NCI-H2107 (cell line): ENCODE measurements at regions not wholly inside any gene's neighbourhood (a gene's known extent, or its start where the extent isn't known, plus 50 kb on each side); places are given as distances from the start of the nearest gene placed in this dataset.
"Not testable (repeated sequence)": the region's sequence is repeated elsewhere in the genome, so short reads cannot be mapped to it uniquely, and the experiment has no call there.

Experiments
- DNase-seq: peaks from one replicate; lab custom pipeline; 2025; lab: John Stamatoyannopoulos, UW

- not testable (repeated sequence) for DNase-seq
Observed at GRCh38 chr16:29258946-29259634, 147.4 kb downstream of the NPIPB11 start.

GRCh38 chr16:29257419-29258336 is 148.8 kb downstream of the NPIPB11 start:
- DNase-seq: not testable (repeated sequence)

- DNase-seq: no peak
Observed at GRCh38 chr16:29256501-29256981, 150.0 kb downstream of the NPIPB11 start.

GRCh38 chr16:29255957-29256356 is 150.6 kb downstream of the NPIPB11 start:
- DNase-seq: not testable (repeated sequence)

- DNase-seq: not testable (repeated sequence)
Observed at GRCh38 chr16:29255496-29255796, 151.1 kb downstream of the NPIPB11 start.

- no peak for DNase-seq
Observed at GRCh38 chr16:29254676-29255495, 151.6 kb downstream of the NPIPB11 start.

- not testable (repeated sequence) for DNase-seq
Observed at GRCh38 chr16:29253716-29254590, 152.6 kb downstream of the NPIPB11 start.

GRCh38 chr16:29253066-29253590 is 153.4 kb downstream of the NPIPB11 start:
- not testable (repeated sequence) for DNase-seq

- DNase-seq: not testable (repeated sequence)
Observed at GRCh38 chr16:29252311-29252710, 154.2 kb downstream of the NPIPB11 start.

GRCh38 chr16:29251571-29252011 is 154.9 kb downstream of the NPIPB11 start:
- not testable (repeated sequence) for DNase-seq

GRCh38 chr16:29250923-29251434 is 155.5 kb downstream of the NPIPB11 start:
- not testable (repeated sequence) for DNase-seq

GRCh38 chr16:29250469-29250868 is 156.0 kb downstream of the NPIPB11 start:
- DNase-seq: not testable (repeated sequence)

- DNase-seq: not testable (repeated sequence)
Observed at GRCh38 chr16:29248940-29249318, 157.6 kb downstream of the NPIPB11 start.

- not testable (repeated sequence) for DNase-seq
Observed at GRCh38 chr16:29248306-29248939, 158.1 kb downstream of the NPIPB11 start.

- not testable (repeated sequence) for DNase-seq
Observed at GRCh38 chr16:29246091-29246490, 160.4 kb downstream of the NPIPB11 start.

GRCh38 chr16:29237971-29238370 is 168.5 kb downstream of the NPIPB11 start:
- no peak for DNase-seq

GRCh38 chr16:29237495-29237894 is 169.0 kb downstream of the NPIPB11 start:
- not testable (repeated sequence) for DNase-seq

GRCh38 chr16:29237023-29237422 is 169.5 kb downstream of the NPIPB11 start:
- DNase-seq: not testable (repeated sequence)

- not testable (repeated sequence) for DNase-seq
Observed at GRCh38 chr16:29235836-29236370, 170.6 kb downstream of the NPIPB11 start.
